Inflammatory macrophage treated with lipopolysaccharide for 4 hours (primary cell): ENCODE measurements at regions not wholly inside any gene's neighbourhood (a gene's known extent, or its start where the extent isn't known, plus 50 kb on each side); places are given as distances from the start of the nearest gene placed in this dataset.

Experiments used
- DNase-seq: peaks from one replicate; pipeline ENCODE4 v3.0.0-alpha.2; 2020

DNA sequence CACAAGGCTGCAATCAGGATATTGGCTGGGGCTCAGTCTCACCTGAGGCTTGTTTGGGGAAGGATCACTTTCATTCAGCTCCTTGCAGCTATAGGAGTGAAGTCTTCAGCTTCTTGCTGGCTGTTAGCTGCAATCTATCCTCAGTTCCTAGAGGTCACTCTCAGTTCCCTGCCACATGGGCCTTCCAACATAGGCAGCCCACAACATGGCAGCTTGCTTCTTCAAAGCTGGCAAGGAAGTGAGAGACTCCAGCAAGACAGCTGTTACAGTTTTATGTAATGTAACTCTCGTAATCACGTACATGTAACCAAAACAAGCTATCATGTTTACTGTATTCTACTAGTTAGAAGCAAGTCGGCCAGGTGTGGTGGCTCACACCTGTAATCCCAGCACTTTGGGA, 226.9 kb downstream of the CDC5L start:
- peak; percentile 44 for DNase-seq

DNA sequence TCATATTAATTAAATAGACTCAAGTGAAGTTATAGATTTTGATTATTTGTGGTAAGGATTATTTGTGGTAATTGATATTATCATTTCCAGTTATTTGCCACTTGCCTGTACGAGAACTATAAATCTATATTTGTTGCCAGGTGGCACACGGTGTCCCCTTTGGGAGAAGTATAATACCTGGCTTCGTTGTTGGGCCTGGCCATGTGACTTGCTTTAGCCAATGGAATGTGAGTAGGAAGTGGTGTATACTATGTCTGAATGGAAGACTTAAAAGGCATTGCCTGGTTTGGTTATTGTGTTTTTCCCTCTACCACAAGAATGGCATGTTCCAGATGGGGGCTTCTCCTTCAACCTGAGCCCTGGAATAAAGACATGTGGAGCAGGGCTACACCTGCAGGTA, 228.1 kb downstream of the CDC5L start:
- DNase-seq = no peak

GRCh38 chr6:44617416-44617815, 229.9 kb downstream of the CDC5L start:
- DNase-seq = no peak

DNA sequence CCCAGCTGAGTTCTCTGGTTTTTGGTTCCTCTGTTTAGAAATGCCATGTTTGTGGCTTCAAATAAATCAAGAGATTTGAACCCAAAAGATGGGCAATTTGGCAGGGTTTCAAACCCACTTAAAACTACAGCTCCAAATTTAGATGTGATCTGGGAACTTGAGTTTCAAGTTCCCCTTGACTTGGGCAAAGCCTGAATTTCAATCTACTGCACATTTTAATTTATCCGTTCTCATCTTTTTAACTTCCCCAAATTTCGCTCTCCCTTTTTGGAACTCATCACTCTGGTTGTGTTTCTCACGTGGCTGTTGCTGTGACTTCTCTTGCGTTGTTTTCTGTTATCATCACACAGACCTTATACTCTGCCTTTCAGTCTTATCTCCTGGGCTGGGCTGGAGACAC, 230.9 kb downstream of the CDC5L start:
- DNase-seq = peak; percentile 53

DNA sequence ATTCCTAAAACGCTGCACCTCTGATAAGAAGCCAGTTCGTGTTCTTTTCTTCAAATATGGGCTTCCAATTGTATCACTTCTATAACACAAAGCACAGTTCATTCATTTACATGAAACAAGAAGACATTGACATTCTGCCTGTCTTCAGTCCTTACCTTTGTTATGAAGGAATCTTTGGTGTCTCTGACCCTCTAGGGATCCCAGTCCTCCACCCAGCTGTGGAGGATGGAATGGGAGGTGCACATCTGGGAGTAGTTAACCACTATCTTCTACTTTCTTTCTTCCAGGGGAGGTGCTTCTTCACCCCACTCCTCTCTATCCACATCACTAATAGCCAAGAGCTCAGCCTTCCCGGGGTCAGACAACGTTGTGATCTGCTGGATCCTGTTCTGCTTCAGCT, 233.4 kb downstream of the CDC5L start:
- no peak for DNase-seq

DNA sequence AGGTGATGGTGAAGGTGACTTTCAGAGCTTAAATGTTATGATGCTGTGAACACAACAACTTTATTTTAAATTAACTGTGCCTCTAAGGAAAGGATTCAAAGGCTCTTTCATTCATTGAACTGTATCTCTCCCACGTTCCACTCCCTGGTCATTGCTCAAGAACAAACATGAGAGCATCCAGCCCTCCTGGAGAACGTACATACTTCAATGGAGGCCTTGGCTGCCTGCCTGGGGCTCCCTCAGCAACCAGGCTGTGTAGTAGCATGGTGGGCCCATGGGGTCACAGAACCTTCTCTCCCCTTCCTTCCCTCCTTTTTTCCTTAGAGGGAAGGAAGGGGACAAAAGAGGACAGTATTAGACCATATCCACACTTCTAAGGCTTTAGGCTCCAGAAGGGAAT, 234.3 kb downstream of the CDC5L start:
- no peak for DNase-seq

DNA sequence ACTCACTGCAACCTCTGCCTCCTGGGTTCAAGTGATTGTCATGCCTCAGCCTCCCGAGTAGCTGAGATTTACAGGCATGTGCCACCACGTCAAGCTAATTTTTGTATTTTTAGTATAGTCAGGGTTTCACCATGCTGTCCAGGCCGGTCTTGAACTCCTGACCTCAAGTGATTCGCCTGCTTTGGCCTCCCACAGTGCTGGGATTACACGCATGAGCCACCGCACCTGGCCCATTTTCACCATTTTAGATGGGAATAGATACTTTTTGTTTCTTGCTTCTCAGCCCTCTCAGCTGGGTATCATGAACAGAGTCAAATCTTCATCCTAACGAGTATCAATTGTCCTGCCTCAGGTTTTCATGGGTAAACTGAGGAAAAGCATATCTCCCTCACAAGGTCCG, 235.0 kb downstream of the CDC5L start:
- DNase-seq = no peak

GRCh38 chr6:44622956-44623355, 235.4 kb downstream of the CDC5L start:
- DNase-seq = peak; percentile 54

DNA sequence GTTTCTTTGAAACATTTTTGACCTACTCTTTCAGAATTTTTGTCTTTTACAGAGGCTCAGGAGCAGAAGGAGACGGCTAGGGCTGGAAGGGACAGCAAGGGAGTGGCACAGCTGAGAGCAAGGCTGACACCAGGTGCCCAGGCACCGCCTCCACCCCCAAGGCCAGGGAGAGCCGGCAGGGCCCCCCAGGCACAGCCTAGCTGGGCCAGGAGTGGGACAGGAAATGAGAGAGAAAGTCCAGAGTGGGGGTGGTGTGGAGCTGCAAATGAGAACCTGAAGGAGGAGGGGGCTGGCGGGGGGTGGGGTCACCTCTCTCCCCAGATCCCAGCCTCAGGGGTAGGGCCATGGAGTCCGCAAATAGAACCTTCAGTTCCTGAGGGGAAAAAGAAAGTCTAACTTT, 236.7 kb downstream of the CDC5L start:
- DNase-seq = no peak

DNA sequence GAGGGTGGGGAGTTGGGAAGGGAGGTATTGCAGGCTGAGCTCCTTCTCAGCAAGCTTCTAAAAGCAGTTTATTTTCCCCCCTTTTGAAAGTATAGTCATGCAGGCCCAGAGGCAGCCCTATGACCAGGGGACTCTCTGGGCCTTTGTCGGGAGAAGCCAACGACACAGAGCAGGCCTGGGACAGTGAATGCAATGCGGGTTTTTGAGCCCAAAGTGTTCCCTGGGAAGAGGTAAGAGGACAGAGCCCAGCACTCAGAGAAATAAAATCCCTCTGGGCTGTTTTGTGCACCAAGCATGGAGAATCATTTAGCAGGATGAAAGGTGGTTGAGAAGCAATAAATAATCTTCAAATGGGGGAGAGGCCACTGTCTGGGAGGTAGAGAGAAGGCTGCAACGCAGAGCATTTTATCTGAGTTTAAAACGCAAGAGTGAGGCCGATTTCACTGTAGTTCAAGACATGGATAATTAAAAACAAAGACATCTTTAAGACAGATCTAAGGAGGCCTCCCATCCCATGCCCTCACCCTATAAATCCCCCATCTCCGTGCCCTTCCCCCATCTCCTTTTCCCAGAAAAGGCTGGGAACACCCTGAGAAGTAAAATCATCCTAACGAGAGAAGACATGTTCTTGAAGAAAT, 237.5 kb downstream of the CDC5L start:
- DNase-seq = no peak

- no peak for DNase-seq
Observed at GRCh38 chr6:44625996-44626395, 238.5 kb downstream of the CDC5L start.

GRCh38 chr6:44626616-44627015, 239.1 kb downstream of the CDC5L start:
- no peak for DNase-seq

DNA sequence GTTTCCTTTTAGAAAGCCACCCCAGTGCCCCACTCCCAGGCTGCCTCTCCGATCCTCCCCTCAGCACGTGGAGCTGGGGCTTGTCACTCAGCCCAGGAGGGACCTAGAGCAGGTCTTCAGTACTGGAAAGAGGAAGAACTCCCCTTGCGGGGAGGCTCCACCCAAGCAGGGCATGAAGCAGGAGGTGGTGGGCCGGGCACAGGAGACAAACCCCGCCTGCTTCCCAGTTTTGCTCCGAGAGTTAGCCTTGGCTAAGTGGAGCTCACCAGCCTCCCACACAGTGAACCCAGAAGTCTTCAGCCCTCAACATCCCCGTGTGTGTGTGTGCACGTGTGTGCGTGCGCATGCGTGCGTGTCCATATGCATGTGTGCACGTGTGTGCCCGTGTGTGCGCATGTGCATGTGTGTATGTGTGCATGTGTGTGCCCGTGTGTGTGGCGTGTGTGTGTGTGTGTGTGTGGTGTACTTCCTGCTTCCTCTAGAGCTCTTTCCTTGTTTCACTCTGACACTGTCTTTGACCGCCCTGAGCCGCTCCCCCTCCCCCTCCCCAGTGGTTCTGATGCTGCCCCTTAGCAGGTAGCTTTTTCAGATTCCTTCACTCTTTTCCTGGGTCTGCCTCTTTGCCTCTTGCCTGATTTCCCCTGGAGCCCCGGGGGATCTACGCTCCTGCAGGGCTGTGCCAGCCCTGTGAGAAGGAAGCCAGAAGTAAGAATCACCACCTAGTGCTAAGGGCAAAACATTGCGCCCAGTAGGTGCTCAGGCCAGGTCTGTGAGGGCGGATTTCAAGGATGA, 239.8 kb downstream of the CDC5L start:
- DNase-seq = peak; percentile 46

DNA sequence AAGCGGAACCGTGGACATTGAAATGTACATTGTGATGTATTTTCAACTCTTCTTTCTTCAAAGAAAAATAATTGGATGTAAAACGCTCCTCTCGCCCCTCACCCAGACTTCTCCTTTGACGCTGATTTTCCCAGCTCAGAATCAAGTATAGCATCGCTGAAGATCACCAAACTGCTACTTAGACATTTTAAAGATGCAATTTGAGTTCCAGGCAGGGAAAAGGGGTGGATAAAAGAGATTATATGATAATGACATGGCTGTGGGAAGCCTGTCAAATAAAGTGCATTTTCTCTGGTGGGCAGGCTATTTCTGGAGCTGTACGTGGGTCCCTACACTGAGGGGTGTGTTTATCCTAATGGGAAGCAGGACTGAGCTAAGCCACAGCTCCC, 240.4 kb downstream of the CDC5L start:
- DNase-seq = no peak

DNA sequence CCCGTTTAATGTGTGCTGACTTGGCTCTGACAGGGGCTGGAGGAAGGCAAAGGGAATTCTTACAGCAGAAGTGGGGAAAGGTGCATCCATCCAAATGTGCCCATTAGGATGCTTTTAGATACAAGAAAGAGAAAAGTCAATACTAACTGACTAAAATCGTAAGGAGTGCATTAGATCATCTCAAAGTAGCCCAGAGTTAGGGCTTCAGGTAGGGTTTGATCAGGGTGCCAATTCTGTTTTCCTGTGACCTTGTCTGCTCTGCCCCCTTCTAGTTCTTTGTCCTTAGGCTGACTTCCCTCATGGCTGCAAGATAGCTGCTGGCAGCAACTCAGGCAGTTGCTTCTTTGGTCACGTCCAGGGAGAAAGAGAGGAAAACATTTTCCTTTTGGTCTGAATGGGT, 240.8 kb downstream of the CDC5L start:
- no peak for DNase-seq

- DNase-seq = peak; percentile 13
Observed at GRCh38 chr6:44629636-44630035, 242.1 kb downstream of the CDC5L start.

GRCh38 chr6:44630125-44631028, 242.9 kb downstream of the CDC5L start:
- peak; percentile 47 for DNase-seq

DNA sequence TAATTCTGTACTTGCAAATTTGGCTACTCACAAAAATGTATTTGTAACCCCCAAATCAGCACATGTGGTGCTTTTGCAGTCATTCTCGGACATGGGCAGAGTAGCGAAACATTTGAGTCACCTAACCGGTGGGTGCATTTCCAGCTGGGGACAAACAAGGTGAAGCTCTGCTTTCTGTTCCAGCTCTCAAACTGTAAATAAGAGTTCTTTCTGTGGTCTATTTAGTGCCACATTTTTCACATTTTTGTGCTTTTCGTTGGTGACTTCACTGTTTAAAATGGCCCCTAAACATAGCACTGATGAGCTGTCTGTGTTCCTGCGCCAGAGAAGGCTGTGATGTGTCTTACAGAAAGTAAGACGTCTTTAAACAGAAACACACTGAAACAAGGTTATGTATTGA, 244.5 kb downstream of the CDC5L start:
- DNase-seq = no peak

DNA sequence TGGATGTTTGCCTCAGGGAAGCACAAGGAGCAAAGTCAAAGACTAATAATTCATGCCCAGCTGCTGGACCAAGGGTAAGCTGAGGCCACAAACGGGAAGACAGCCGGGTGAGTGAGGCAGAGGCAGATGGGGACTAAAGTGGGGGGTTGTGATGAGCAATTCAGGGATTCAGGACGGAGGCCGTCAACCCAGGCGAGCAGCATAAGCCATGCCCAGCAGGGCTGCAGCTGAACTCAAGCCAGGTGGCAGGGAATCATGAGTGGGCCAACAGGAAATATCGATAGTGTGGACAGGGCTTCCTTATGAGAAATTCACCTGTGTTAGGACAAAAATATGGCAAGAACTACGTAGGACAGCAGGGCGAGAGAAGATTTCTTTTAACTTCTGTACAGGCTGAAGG, 246.8 kb downstream of the CDC5L start:
- DNase-seq = no peak

DNA sequence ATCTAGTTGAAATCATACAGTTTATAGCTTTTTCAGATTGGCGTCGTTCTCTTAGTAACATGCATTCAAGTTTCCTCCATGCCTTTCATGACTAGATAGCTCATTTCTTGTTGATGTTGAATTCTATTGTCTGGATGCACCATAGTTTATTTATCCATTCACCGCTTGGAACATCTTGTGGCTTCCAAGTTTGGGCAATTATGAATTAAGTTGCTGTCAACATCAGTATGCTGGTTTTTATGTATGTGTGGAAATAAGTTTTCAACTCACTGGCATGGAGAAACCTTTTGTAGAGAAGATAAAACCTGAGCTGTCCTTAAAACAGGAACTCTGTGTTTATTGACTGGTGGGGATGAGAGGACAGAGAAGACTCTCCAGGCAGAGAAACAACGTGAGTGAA, 248.0 kb downstream of the CDC5L start:
- no peak for DNase-seq

- DNase-seq = no peak
Observed at GRCh38 chr6:44636561-44637248, 249.2 kb downstream of the CDC5L start.

- DNase-seq = no peak
Observed at GRCh38 chr6:44641344-44642031, 254.0 kb downstream of the CDC5L start.
